ENCODE measurements at regions not wholly inside any gene's neighbourhood (a gene's known extent, or its start where the extent isn't known, plus 50 kb on each side); places are given as distances from the start of the nearest gene placed in this dataset.

- TF ChIP-seq HDGF (IDR thresholded peaks at IDR 0.05; ENCODE audit: borderline replicate concordance), result no peak
- no peak for TF ChIP-seq FOXA1 (IDR thresholded peaks at IDR 0.05)
- no peak for TF ChIP-seq TARDBP (IDR thresholded peaks at IDR 0.05)
- TF ChIP-seq FOXK2 (IDR thresholded peaks at IDR 0.05), result no peak
- TF ChIP-seq BHLHE40 (IDR thresholded peaks at IDR 0.05; ENCODE audit: borderline replicate concordance), result no peak
- no peak for TF ChIP-seq CTBP1 (IDR thresholded peaks at IDR 0.05; ENCODE audit: borderline replicate concordance)
- no peak for TF ChIP-seq SP1 (IDR thresholded peaks at IDR 0.05)
- TF ChIP-seq ELF4 (IDR thresholded peaks at IDR 0.05), result no peak
- TF ChIP-seq FOXM1 (IDR thresholded peaks at IDR 0.05; ENCODE audit: borderline replicate concordance), result no peak
- TF ChIP-seq ZNF384 (IDR thresholded peaks at IDR 0.05), result no peak
- TF ChIP-seq PKNOX1 (IDR thresholded peaks at IDR 0.05), result no peak
- no peak for TF ChIP-seq ARNT (IDR thresholded peaks at IDR 0.05)
Observed at GRCh38 chr2:176804392-176804791, 408.2 kb upstream of the HNRNPA3 start.

All from HEK293T (cell line).